ENCODE measurements at regions not wholly inside any gene's neighbourhood (a gene's known extent, or its start where the extent isn't known, plus 50 kb on each side); places are given as distances from the start of the nearest gene placed in this dataset.

DNA sequence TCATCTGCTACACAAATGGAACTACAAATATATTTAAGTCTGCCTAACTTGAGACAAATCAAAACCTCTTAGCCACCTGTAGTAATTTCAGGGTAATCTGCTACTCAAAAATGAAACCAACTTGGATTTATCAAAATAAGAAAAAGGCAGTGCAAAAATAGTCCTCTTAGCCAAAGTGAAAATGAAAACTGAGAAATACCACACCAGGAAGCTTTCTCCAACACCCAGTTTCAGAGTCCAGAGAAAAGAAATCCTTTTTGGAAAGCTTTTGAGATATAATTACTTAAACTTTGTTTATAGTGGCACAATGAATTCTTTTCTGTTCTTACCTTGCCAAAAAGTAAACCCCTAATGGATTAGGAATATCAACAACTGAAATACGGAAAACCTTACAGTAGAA lies 990.4 kb downstream of the EFNA5 start:
- TF ChIP-seq, protein P1, sequence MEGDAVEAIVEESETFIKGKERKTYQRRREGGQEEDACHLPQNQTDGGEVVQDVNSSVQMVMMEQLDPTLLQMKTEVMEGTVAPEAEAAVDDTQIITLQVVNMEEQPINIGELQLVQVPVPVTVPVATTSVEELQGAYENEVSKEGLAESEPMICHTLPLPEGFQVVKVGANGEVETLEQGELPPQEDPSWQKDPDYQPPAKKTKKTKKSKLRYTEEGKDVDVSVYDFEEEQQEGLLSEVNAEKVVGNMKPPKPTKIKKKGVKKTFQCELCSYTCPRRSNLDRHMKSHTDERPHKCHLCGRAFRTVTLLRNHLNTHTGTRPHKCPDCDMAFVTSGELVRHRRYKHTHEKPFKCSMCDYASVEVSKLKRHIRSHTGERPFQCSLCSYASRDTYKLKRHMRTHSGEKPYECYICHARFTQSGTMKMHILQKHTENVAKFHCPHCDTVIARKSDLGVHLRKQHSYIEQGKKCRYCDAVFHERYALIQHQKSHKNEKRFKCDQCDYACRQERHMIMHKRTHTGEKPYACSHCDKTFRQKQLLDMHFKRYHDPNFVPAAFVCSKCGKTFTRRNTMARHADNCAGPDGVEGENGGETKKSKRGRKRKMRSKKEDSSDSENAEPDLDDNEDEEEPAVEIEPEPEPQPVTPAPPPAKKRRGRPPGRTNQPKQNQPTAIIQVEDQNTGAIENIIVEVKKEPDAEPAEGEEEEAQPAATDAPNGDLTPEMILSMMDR (IDR thresholded peaks at IDR 0.05), result no peak
- TF ChIP-seq POLR2A (IDR thresholded peaks at IDR 0.05), result no peak
